GM18909 (cell line): ENCODE measurements at regions not wholly inside any gene's neighbourhood (a gene's known extent, or its start where the extent isn't known, plus 50 kb on each side); places are given as distances from the start of the nearest gene placed in this dataset.

Experiments
- ATAC-seq: cut with Tn5 transposase; IDR thresholded peaks from one replicate; pipeline ENCODE4 v1.9.1; 2021; ENCODE audit warnings: mild to moderate bottlenecking; ENCODE audit not compliant: unreplicated experiment, poor library complexity

DNA sequence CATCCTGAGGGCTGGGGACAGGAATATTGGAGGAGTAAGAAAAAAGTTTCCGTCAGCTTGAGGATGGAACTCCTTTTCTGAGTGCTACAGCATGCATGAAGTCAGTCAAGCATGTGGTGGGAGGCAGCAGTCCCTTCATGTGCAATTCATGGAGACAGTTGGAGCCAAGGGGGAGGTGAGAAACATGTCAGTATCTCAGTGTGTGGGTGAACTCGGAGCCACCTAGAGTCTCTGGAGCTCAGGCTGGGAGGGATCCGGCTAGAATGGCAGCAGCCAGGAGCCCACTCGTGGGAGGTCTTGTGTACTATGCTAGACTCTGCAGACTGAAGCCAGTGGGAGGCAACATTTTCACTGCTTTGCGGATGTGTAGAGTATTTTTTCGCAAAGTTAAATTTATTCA is 60.3 kb downstream of the AVPR1A start:
- ATAC-seq = no peak

DNA sequence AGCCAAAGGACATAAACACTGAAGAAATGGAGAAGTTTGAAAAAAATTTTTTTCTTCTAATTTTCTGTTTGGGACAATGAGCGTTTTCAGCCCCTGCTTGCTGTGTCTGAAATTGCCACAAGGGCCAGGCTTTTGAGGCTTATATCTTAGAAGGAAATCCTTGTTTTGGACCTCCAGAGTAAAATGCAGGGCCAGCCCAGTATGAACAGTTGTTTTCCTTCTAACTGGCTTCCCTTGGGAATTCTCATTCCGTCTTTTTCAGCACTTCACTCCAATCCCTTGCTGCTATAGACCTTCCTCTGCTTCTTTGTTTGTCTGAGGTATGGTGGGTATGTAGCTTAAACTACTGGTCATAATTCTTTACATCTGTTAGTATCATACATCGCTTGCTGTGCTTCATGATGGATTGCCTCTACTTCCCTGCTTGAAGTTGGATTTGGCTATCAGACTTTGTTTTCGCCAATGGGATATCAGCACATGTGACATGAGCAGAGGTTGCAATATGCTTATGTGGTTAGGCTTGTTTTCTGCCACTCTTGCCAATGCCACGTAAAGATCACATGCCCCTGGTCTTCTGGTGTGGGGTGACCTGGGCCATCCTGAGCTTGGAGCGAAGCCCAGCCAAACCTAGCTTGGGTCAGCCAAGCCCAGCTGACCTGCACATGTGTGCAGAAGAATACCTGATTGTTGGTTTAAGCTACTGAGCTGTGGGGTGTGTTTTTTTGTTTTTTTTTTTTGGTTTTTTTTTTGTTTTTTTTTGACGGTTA is 64.7 kb downstream of the AVPR1A start:
- no peak for ATAC-seq

DNA sequence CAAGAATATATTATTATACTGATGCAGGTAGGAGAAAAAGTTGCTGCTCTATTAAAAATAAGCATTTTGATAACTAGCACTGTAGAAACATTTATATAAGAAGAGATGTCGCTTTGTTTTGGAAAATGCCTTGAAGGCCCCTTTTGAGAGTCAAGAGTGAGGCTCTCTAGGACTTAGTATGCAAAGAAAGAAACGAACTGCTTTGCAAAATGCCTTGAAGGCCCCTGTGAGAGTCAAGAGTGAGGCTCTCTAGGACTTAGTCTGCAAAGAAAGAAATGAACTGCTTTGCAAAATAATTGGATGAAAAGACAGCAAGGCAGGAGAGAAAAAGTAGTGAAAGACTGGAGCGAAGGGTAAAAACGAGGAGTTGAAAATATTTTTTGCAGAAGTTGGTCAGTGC is 65.9 kb downstream of the AVPR1A start:
- no peak for ATAC-seq

DNA sequence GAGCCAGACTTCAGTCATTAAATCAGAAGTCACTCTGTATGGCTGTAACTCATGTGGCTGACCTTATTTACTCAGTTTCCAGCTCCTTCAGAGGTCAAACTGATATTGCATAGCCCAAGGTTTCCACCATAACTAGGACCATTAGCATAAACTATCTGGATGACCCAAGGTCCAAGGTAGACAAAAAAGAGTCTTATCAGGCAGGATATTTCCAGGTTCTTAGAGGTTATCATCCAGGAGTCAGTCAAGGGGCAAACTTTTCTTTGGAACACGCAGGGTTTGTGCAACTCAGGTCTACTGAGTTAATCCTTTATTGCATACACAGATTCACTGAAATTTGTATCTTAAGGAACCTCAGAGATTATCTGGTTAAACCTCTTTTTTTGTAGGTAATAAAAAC is 66.5 kb downstream of the AVPR1A start:
- ATAC-seq = no peak

DNA sequence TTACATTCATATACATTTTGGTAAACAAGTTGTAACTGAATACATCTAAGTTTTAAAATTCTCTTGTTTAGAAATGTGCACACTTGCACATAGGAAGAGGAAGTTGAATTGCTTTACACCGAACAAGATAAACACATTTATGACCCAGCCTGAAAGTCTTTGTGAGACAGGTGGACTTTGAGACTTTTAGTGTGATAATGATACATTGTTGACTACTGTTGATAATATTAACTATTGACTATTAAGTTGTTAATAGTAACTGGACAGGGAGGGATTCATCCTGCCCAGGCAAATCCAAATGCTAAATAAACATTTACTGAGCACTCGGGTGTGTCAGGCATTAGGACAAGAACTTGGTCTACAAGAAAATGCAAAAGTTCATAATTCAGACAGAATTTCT is 68.0 kb downstream of the AVPR1A start:
- ATAC-seq = no peak

DNA sequence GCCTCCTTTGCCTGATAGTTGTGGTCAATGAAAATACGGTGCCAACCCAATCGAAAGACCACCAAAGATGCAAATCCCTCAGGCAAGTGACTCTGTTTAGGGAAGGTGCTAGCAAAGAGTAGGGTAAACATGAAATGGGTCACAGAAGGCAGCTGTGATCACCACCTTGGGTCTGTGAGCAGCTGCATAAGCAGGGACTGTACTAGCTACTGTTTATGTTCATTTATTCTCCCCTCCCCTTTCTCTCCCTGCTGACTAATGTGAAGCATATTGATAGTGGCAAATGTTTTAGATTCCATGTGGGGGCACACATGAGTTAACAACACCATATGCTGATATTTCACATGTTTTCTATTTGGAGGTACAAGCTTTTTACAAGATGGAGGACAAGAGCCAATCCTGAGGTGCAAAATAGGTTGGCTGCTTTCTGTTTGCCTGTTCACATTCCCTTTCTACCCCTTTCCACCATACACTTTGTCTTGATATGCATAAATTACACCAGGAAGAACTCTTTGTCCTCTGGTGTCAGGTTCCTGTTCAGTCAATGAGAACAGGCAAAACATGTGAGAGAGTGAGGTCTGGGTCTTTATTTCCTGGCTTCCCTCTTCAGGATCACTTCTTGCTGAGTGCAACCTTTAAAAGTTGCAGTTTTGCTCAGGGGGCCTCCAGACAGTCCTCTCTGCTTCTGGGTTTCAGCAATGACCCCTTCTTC is 71.1 kb downstream of the AVPR1A start:
- no peak for ATAC-seq

DNA sequence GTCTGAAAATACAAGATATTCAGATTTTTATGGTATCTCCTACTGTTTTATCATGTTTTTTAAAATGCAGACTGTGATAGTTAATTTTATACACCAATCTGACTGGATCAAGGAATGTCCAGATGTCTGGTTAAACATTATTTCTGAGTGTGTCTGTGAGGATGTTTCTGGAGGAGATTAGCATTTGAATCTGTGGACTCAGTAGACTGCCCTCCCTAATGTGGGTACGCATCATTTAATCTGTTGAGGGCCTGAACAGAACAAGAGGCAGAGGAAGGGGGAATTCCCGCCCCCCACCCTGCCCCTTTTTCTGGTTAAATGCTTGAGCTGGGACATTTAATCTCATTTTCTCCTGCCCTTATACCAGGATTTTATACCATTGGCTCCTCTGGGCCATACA is 72.1 kb downstream of the AVPR1A start:
- no peak for ATAC-seq

- ATAC-seq = no peak
Measured at GRCh38 chr12:63075376-63076060, 75.5 kb downstream of the AVPR1A start.

- ATAC-seq = no peak
Measured at GRCh38 chr12:63070709-63071108, 80.3 kb downstream of the AVPR1A start.

GRCh38 chr12:63069860-63070617 is 81.0 kb downstream of the AVPR1A start:
- no peak for ATAC-seq

GRCh38 chr12:63068857-63069442 is 82.1 kb downstream of the AVPR1A start:
- peak; percentile 44 for ATAC-seq

- ATAC-seq = no peak
Measured at GRCh38 chr12:63066782-63067181, 84.2 kb downstream of the AVPR1A start.

DNA sequence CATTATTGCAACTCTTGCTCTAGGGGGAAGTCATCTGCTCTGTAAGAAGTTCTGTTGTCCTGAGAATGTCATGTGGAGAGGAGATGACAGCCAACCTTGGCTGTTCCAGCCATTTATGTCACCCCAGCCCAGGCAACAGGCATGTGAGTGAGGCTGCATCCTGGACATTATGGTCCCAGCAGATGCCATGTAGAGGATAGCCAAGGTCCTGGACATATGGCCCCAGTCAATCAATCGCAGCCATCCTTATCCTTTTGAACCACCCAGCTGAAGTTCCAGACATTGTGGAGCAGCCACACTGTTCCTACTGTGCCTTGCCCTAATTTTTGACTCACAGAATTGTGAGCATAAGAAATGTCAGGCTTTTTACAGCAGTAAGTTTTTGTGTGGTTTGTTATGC is 84.9 kb downstream of the AVPR1A start:
- ATAC-seq = no peak

DNA sequence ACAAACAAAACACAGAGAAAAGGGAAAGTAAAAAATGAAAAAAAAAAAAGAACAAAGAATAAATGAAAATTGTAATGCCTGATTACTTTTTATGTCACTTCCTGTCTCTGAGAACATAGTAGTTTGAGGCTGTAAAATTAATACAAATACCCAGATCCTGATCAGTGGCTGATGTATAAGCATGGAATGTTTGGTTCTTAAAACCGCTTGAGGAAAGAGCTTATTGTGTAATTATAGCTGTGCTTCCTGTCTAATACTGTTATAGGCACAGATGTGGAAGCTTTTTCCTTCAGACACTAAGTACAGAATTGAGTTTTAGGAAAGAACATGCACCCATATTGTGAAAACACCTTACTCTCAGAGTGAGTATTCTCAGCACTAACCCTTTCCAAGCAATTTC is 86.9 kb downstream of the AVPR1A start:
- ATAC-seq = no peak

DNA sequence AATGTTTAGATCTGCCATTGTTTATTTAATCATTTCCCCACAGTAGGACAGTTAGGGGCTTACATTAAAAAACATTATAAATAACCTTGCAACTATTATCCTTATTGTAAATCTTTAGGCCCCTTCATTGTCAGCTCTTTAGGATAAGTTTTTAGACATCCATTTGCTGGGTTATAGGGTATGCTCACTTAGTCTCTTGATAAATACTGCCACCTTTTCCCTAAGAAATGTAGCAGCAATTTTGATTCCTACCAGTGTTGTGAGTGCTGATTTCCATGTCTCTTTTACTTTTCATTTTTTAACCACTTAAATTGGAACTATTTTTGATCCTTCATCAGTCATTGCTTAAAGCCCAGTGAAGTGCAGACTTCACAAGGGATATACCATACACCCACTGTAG is 94.4 kb downstream of the AVPR1A start:
- ATAC-seq = no peak

- no peak for ATAC-seq
Measured at GRCh38 chr12:63052696-63053095, 98.3 kb downstream of the AVPR1A start.

DNA sequence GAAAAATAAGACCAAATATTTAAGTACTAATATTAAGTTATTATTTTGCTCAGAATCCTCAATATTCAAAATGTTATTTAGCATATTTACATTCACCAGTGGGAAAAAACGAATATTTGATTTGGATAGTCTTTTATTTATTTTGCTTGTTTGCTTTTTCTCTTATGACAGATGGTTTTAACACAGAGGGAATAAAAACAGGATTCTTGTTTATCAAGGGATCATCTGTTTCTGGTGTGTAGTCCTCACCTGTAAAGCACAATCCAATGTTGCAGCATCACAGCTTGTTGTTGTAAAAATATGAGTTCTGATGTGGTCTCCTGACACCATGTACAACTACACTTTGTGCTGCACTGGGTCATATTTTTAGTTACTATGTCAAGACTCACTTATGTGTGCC is 103.9 kb downstream of the AVPR1A start:
- ATAC-seq = no peak

- no peak for ATAC-seq
Measured at GRCh38 chr12:63045020-63045860, 105.8 kb downstream of the AVPR1A start.

DNA sequence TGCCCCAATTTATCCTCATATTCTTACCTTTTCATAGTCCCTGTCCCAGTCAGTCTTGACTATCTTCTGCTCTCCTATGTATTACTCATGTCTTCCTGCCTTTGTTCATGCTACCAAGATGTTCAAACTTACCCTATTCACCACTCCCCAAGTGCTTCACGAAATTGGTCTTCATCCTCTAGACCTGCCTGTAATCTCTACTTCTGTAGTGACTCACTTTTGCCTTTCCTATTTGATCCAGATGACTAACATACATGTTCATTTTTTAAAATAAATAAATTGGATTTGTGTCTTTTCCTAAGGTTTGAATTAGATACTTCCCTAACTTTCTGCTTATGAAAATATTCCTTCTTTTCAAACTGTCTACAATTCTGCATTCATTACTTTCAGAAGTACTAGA is 107.7 kb upstream of the PPM1H start:
- no peak for ATAC-seq
